Calu3 (cell line): ENCODE measurements at regions not wholly inside any gene's neighbourhood (a gene's known extent, or its start where the extent isn't known, plus 50 kb on each side); places are given as distances from the start of the nearest gene placed in this dataset.

Source experiments
- BruUV-seq: library from RNA; stranded (reverse); fragments of 400-500 nt; replicated peaks from 2 replicates; lab custom pipeline; 2021; lab: Mats Ljungman, UMichigan
- CTCF ChIA-PET: fragments of 300-600 bp; sonication (Branson Sonifier 250); formaldehyde crosslinking; loops from one replicate; lab custom pipeline; 2022; ENCODE audit warnings: antibody characterized with exemption; lab: Charles Lee
- DNase-seq: peaks from one replicate; pipeline ENCODE4 v3.0.0; 2022
- H3K27ac Mint-ChIP-seq: one replicate; pipeline ENCODE4 v1.8.0; 2022; ENCODE audit warnings: mixed read lengths; ENCODE audit not compliant: unreplicated experiment
- H3K27me3 Mint-ChIP-seq: one replicate; pipeline ENCODE4 v1.8.0; 2022; ENCODE audit warnings: mixed read lengths; ENCODE audit not compliant: unreplicated experiment
- H3K36me3 Mint-ChIP-seq: one replicate; pipeline ENCODE4 v1.8.0; 2022; ENCODE audit warnings: mild to moderate bottlenecking, moderate library complexity, mixed read lengths; ENCODE audit not compliant: insufficient read depth, unreplicated experiment
- H3K4me1 Mint-ChIP-seq: one replicate; pipeline ENCODE4 v1.8.0; 2022; ENCODE audit warnings: mild to moderate bottlenecking, low read depth, mixed read lengths; ENCODE audit not compliant: unreplicated experiment
- H3K4me3 Mint-ChIP-seq: one replicate; pipeline ENCODE4 v1.8.0; 2022; ENCODE audit warnings: mild to moderate bottlenecking, low read depth, moderate library complexity, mixed read lengths; ENCODE audit not compliant: unreplicated experiment
- H3K9me3 Mint-ChIP-seq: one replicate; pipeline ENCODE4 v1.8.0; 2022; ENCODE audit warnings: low read depth, mixed read lengths; ENCODE audit not compliant: unreplicated experiment
- intact Hi-C: fragments of 100-400 bp; cut with micrococcal nuclease; formaldehyde crosslinking; loops from one replicate; pipeline ENCODE4 v1.10.0; 2022; ENCODE audit not compliant: unreplicated experiment
- TF ChIP-seq, protein P1 (sequence below): fragments of 200-600 bp; IDR thresholded peaks from one replicate; pipeline ENCODE4 v1.8.0; 2022; ENCODE audit warnings: antibody characterized with exemption; ENCODE audit not compliant: unreplicated experiment

DNA sequence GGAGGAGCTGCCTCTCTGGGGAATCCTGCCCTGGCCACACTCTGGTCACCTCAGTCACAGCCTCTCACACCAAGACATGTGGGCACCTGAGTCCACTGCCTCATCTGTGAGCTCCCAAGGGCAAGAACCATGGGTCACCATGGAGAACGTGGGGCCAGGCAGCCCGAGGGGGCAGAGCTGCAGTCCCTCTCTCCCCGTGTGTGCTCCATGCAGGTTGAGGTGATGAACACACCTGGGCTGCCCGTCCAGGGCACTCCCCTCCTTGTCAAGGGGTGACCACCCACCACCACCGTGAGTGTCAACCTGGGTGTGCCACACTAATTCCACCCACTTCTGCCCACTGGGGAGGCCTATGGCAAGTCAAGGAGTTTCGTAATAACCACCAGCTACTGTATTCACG is 159.6 kb upstream of the RAB6C start:
- no peaks in the 10 kb centered on the region for H3K36me3 Mint-ChIP-seq
- no peak overlapping the region for H3K4me3 Mint-ChIP-seq
- H3K27ac Mint-ChIP-seq = no peak overlapping the region
- H3K9me3 Mint-ChIP-seq = peaks cover 5% of the 10 kb centered on the region
- H3K27me3 Mint-ChIP-seq = no peaks in the 10 kb centered on the region
- CTCF ChIA-PET = no interaction called here
- intact Hi-C loops = no loop called here
- TF ChIP-seq, protein P1, sequence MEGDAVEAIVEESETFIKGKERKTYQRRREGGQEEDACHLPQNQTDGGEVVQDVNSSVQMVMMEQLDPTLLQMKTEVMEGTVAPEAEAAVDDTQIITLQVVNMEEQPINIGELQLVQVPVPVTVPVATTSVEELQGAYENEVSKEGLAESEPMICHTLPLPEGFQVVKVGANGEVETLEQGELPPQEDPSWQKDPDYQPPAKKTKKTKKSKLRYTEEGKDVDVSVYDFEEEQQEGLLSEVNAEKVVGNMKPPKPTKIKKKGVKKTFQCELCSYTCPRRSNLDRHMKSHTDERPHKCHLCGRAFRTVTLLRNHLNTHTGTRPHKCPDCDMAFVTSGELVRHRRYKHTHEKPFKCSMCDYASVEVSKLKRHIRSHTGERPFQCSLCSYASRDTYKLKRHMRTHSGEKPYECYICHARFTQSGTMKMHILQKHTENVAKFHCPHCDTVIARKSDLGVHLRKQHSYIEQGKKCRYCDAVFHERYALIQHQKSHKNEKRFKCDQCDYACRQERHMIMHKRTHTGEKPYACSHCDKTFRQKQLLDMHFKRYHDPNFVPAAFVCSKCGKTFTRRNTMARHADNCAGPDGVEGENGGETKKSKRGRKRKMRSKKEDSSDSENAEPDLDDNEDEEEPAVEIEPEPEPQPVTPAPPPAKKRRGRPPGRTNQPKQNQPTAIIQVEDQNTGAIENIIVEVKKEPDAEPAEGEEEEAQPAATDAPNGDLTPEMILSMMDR = no peak
- no TSS peak for BruUV-seq
- no peak for DNase-seq
- H3K4me1 Mint-ChIP-seq = no peaks in the 10 kb centered on the region

DNA sequence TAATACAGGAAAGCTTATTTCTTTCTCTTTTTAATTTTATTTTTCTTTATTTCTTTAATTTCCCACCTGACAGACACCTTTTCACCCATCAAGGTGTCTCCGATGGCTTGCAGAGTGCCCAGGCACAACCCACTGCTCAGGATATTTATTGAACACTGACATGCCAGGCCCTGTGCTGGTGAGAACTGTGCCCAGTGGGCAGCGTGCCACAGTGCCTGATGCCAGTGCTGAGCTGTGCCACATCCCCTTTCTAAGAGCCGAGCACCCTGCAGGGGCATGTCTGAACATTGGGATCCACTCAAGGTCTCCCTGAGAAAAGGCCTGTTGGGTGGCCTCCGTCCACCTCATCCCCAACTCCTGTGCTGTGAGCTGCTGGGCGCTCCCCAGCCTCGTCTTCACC is 158.6 kb upstream of the RAB6C start:
- no peaks in the 10 kb centered on the region for H3K36me3 Mint-ChIP-seq
- CTCF ChIA-PET = no interaction called here
- H3K4me1 Mint-ChIP-seq = no peaks in the 10 kb centered on the region
- BruUV-seq = no TSS peak
- TF ChIP-seq, protein P1 = no peak
- H3K4me3 Mint-ChIP-seq = no peak overlapping the region
- peaks cover 2% of the 10 kb centered on the region for H3K9me3 Mint-ChIP-seq
- H3K27me3 Mint-ChIP-seq = no peaks in the 10 kb centered on the region
- intact Hi-C loops = no loop called here
- DNase-seq = no peak
- no peak overlapping the region for H3K27ac Mint-ChIP-seq

DNA sequence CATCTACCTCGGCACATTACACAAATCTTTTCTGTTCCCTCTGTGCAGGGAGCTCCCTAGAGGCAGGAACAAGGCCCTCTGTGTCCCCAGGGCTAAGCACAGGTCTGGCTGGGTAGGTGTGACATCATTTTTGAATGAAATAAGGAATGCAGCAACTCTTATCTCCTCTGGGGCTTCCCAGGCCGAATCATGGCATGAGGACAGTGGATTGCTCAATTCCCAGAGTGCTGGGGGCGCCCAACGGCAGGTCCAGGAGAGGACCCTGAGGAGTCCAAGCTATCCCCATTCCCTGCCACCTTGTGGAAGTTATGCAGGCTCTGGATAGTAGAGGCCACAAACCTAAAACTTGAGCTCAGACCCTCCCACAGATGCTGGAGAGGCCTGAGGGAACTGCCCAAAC is 158.0 kb upstream of the RAB6C start:
- TF ChIP-seq, protein P1 = no peak
- H3K27ac Mint-ChIP-seq = no peak overlapping the region
- H3K4me3 Mint-ChIP-seq = no peak overlapping the region
- H3K36me3 Mint-ChIP-seq = no peaks in the 10 kb centered on the region
- H3K4me1 Mint-ChIP-seq = no peaks in the 10 kb centered on the region
- H3K9me3 Mint-ChIP-seq = peaks cover 2% of the 10 kb centered on the region
- no peaks in the 10 kb centered on the region for H3K27me3 Mint-ChIP-seq
- intact Hi-C loops = no loop called here
- DNase-seq = no peak
- no TSS peak for BruUV-seq
- CTCF ChIA-PET = no interaction called here

DNA sequence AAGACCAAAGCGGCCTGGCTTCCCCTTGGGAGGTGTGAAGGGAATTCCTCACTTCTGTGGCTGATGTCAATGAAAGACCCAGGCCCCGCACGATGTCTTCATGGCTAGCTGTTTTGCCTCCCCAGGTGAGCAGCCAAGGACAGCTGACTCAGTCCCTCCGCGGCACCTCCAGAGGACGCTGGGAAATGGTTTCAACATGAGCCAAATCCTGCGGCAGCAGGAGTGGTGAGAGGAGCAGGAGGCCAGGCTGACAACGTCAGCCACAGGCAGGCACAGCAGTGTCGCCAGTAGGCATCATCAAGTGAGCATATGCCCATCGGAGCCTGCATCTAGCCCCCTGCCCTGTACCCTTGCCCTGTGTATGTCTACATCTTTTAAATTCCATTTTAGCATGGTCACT is 156.4 kb upstream of the RAB6C start:
- DNase-seq = no peak
- intact Hi-C loops = no loop called here
- Mint-ChIP-seq H3K4me1 (no peaks in the 10 kb centered on the region), H3K27me3 (no peaks in the 10 kb centered on the region), H3K4me3 (no peak overlapping the region), H3K27ac (no peak overlapping the region), H3K36me3 (no peaks in the 10 kb centered on the region), H3K9me3 (peaks cover 5% of the 10 kb centered on the region)
- TF ChIP-seq, protein P1 = no peak
- CTCF ChIA-PET = no interaction called here
- BruUV-seq = no TSS peak
